ENCODE measurements at regions not wholly inside any gene's neighbourhood (a gene's known extent, or its start where the extent isn't known, plus 50 kb on each side); places are given as distances from the start of the nearest gene placed in this dataset.

GRCh38 chr3:29194139-29194538 lies 86.7 kb upstream of the RBMS3 start:
- H3K27ac ChIP-seq, result no peak overlapping the region
- H3K27me3 ChIP-seq, result no peaks in the 10 kb centered on the region
- H3K4me3 ChIP-seq, result no peak overlapping the region
- WGBS, result 100% methylated on average over 1 of the region's 1 CpG
- no peaks in the 10 kb centered on the region for H3K9me3 ChIP-seq
- TF ChIP-seq POLR2AphosphoS5 (IDR thresholded peaks at IDR 0.05) (no peak), EP300 (IDR thresholded peaks at IDR 0.05) (no peak), POLR2A (IDR thresholded peaks at IDR 0.05) (no peak)
- TF ChIP-seq, protein P1, sequence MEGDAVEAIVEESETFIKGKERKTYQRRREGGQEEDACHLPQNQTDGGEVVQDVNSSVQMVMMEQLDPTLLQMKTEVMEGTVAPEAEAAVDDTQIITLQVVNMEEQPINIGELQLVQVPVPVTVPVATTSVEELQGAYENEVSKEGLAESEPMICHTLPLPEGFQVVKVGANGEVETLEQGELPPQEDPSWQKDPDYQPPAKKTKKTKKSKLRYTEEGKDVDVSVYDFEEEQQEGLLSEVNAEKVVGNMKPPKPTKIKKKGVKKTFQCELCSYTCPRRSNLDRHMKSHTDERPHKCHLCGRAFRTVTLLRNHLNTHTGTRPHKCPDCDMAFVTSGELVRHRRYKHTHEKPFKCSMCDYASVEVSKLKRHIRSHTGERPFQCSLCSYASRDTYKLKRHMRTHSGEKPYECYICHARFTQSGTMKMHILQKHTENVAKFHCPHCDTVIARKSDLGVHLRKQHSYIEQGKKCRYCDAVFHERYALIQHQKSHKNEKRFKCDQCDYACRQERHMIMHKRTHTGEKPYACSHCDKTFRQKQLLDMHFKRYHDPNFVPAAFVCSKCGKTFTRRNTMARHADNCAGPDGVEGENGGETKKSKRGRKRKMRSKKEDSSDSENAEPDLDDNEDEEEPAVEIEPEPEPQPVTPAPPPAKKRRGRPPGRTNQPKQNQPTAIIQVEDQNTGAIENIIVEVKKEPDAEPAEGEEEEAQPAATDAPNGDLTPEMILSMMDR (IDR thresholded peaks at IDR 0.05), result no peak
- no peaks in the 10 kb centered on the region for H3K36me3 ChIP-seq
- no peak for DNase-seq (ENCODE audit: low spot score in 2 of 2)
- H3K4me1 ChIP-seq, result no peaks in the 10 kb centered on the region

DNA sequence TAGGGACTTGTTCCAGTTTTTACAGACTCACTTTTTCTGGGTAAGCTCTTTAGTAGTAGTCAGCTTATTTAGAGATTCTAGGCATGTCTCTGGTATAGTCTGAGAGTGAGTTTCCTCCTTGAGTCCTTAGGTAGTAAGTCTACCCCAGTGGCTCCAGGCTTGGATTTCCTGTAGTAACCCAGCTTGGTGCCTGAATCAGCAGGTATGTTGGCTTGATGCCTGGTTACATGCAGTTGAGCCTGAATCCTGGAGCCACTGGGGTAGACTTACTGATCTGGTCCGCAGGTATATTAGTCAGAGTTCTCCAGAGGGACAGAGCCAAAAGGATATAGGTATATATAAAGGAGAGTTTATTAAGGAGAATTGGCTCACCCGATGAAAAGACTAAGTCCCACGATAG lies 85.8 kb upstream of the RBMS3 start:
- WGBS, result 33% methylated on average over 3 of the region's 3 CpGs
- no peak overlapping the region for H3K4me3 ChIP-seq
- H3K27ac ChIP-seq, result no peak overlapping the region
- no peaks in the 10 kb centered on the region for H3K4me1 ChIP-seq
- DNase-seq (ENCODE audit: low spot score in 2 of 2), result no peak
- H3K27me3 ChIP-seq, result no peaks in the 10 kb centered on the region
- no peaks in the 10 kb centered on the region for H3K36me3 ChIP-seq
- TF ChIP-seq EP300 (IDR thresholded peaks at IDR 0.05), result no peak
- TF ChIP-seq, protein P1 (IDR thresholded peaks at IDR 0.05), result no peak
- no peak for TF ChIP-seq POLR2AphosphoS5 (IDR thresholded peaks at IDR 0.05)
- TF ChIP-seq POLR2A (IDR thresholded peaks at IDR 0.05), result no peak
- H3K9me3 ChIP-seq, result no peaks in the 10 kb centered on the region

DNA sequence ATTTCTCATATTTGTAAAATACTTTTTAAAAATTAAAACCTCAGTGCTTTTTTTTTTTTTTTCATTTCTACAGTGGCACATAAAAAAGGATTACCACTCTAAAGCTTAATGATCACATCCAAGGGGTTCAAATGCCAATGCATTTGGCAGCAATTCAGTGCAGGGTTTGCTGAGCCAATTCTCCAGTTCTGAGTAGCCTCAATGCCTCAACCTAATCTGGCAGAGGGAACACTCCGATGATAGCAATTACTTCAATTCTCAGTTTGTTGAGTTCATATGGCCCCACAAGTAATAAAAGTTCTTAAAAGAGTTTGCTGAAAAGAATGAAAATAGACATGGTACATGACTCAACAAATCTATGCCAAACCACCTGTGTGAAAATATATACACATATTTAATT lies 79.3 kb upstream of the RBMS3 start:
- WGBS, result 62% methylated on average over 1 of the region's 1 CpG
- no peaks in the 10 kb centered on the region for H3K4me1 ChIP-seq
- H3K4me3 ChIP-seq, result no peak overlapping the region
- H3K36me3 ChIP-seq, result no peaks in the 10 kb centered on the region
- no peak for DNase-seq (ENCODE audit: low spot score in 2 of 2)
- H3K27ac ChIP-seq, result no peak overlapping the region
- no peaks in the 10 kb centered on the region for H3K9me3 ChIP-seq
- TF ChIP-seq, protein P1 (IDR thresholded peaks at IDR 0.05), result no peak
- TF ChIP-seq EP300 (IDR thresholded peaks at IDR 0.05) (no peak), POLR2AphosphoS5 (IDR thresholded peaks at IDR 0.05) (no peak), POLR2A (IDR thresholded peaks at IDR 0.05) (no peak)
- no peaks in the 10 kb centered on the region for H3K27me3 ChIP-seq

GRCh38 chr3:29202378-29202777 lies 78.5 kb upstream of the RBMS3 start:
- no peak for DNase-seq (ENCODE audit: low spot score in 2 of 2)
- no peak overlapping the region for H3K27ac ChIP-seq
- no peaks in the 10 kb centered on the region for H3K27me3 ChIP-seq
- no peaks in the 10 kb centered on the region for H3K4me1 ChIP-seq
- 80% methylated on average over 4 of the region's 4 CpGs for WGBS
- no peaks in the 10 kb centered on the region for H3K9me3 ChIP-seq
- no peak for TF ChIP-seq POLR2A (IDR thresholded peaks at IDR 0.05)
- TF ChIP-seq EP300 (IDR thresholded peaks at IDR 0.05), result no peak
- TF ChIP-seq, protein P1 (IDR thresholded peaks at IDR 0.05), result no peak
- TF ChIP-seq POLR2AphosphoS5 (IDR thresholded peaks at IDR 0.05), result no peak
- no peaks in the 10 kb centered on the region for H3K36me3 ChIP-seq
- no peak overlapping the region for H3K4me3 ChIP-seq

GRCh38 chr3:29203851-29204250 lies 77.0 kb upstream of the RBMS3 start:
- no peak for DNase-seq (ENCODE audit: low spot score in 2 of 2)
- 90% methylated on average over 1 of the region's 1 CpG for WGBS
- no peak for TF ChIP-seq POLR2A (IDR thresholded peaks at IDR 0.05)
- no peaks in the 10 kb centered on the region for H3K36me3 ChIP-seq
- no peak overlapping the region for H3K27ac ChIP-seq
- no peaks in the 10 kb centered on the region for H3K4me1 ChIP-seq
- H3K4me3 ChIP-seq, result no peak overlapping the region
- H3K27me3 ChIP-seq, result no peaks in the 10 kb centered on the region
- H3K9me3 ChIP-seq, result no peaks in the 10 kb centered on the region

DNA sequence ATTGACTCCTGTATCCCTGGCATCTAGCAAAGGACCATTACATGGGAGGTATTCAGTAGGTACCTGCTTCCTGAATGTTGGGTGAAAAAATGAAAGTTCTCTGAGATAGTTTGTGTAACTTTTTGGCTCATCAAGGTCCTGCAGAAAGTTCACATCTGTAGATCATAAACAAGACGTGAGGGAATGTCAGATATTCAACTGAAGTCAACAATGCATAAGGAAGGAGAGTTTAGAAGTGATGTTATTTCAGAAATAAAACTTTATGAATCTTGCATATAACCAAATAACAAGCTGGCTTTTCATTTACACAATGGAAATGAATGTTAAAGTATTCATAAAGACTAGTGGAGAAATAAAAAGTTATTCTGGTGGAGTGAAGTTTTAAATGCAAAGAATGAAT lies 73.4 kb upstream of the RBMS3 start:
- TF ChIP-seq EP300 (IDR thresholded peaks at IDR 0.05), result no peak
- no peak for TF ChIP-seq POLR2A (IDR thresholded peaks at IDR 0.05)
- TF ChIP-seq, protein P1 (IDR thresholded peaks at IDR 0.05), result no peak

More for the DNA sequence above, 73.4 kb upstream of the RBMS3 start:
- WGBS, result 64% methylated on average over 1 of the region's 1 CpG
- H3K9me3 ChIP-seq, result no peaks in the 10 kb centered on the region
- no peak overlapping the region for H3K27ac ChIP-seq
- no peak overlapping the region for H3K4me3 ChIP-seq
- no peaks in the 10 kb centered on the region for H3K27me3 ChIP-seq
- H3K4me1 ChIP-seq, result no peaks in the 10 kb centered on the region
- DNase-seq (ENCODE audit: low spot score in 2 of 2), result no peak
- H3K36me3 ChIP-seq, result no peaks in the 10 kb centered on the region
